ENCODE measurements at regions not wholly inside any gene's neighbourhood (a gene's known extent, or its start where the extent isn't known, plus 50 kb on each side); places are given as distances from the start of the nearest gene placed in this dataset.
"Not testable (repeated sequence)": the region's sequence is repeated elsewhere in the genome, so short reads cannot be mapped to it uniquely, and the experiment has no call there.

DNA sequence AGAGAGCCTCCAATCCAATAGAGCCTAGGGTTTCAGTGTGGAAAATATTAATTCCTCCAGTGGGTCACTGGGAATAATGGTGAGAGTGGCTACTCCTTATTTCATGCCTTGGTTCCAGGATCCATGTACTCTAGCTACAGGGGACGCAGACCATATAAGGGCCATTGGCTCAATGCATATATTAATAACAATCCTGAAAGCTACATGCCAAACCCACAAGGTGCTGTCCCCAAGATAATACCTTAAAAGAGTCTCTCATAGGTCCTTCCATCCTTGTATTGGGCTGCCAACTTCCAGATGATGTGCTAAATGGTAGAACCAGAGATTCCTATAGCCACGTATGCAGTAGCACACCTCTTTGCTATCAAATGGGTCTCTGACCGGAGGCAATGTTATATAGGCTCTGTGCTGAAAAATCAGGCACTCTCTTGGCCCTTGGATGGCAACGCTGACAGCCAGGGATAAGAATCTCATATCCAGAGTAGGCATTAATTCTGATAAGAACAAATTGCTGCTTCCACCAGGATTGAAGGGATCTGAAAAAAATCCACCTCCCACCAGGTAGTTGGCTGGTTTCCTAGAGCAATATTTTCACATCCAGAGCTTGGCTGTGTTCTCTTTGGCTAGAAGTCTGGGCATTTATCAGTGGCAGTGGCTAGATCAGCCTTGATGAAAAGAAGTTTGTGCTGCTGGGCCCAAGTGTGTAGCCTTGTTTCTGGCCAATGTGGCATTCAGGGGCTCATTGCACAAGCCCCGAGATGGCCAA, 218.1 kb upstream of the MGAT5 start:
- DNase-seq = no peak

GRCh38 chr2:134039912-134040581, 213.8 kb upstream of the MGAT5 start:
- DNase-seq = no peak

DNA sequence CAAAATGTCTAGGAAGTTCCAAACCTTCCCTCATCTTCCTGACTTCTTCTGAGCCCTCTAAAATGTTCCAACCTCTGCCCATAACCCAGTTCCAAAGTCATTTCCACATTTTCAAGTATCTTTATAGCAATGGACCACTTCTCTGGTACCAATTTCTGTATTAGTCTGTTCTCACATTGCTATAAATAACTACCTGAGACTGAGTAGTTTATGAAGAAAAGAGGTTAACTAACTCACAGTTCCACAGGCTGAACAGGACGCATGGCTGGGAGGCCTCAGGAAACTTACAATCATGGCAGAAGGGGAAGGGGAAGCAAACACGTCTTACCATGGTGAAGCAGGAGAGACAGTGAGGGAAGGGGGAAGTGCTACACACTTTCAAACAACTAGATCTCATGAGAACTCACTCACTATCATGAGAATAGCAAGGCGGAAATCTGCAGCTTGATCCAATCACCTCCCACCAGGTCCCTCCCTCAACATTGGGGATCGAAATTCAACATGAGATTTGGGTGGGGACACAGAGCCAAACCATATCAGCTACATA, 213.2 kb upstream of the MGAT5 start:
- DNase-seq = not testable (repeated sequence)

- no peak for DNase-seq
Measured at GRCh38 chr2:134041877-134042276, 212.0 kb upstream of the MGAT5 start.

DNA sequence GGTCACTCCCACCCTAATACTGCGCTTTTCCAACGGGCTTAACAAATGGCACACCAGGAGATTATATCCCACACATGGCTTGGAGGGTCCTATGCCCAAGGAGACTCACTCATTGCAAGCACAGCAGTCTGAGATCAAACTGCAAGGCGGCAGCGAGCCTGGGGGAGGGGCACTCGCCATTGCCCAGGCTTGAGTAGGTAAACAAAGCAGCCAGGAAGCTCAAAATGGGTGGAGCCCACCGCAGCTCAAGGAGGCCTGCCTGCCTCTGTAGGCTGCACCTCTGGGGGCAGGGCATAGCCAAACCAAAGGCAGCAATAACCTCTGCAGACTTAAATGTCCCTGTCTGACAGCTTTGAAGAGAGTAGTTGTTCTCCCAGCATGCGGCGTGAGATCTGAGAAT, 210.8 kb upstream of the MGAT5 start:
- not testable (repeated sequence) for DNase-seq

GRCh38 chr2:134052173-134052572, 201.7 kb upstream of the MGAT5 start:
- no peak for DNase-seq

GRCh38 chr2:134056173-134056572, 197.7 kb upstream of the MGAT5 start:
- no peak for DNase-seq

DNA sequence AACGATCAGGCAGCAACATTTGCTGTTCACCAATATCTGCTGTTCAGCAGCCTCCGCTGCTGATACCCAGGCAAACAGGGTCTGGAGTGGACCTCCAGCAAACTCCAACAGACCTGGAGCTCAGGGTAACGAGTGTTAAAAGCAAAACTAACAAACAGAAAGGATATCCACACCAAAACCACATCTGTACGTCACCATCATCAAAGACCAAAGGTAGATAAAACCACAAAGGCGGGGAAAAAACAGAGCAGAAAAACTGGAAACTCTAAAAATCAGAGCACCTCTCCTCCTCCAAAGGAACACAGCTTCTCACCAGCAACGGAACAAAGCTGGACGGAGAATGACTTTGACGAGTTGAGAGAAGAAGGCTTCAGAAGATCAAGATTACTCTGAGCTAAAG, 192.8 kb upstream of the MGAT5 start:
- not testable (repeated sequence) for DNase-seq

GRCh38 chr2:134062235-134062634, 191.6 kb upstream of the MGAT5 start:
- DNase-seq = not testable (repeated sequence)

DNA sequence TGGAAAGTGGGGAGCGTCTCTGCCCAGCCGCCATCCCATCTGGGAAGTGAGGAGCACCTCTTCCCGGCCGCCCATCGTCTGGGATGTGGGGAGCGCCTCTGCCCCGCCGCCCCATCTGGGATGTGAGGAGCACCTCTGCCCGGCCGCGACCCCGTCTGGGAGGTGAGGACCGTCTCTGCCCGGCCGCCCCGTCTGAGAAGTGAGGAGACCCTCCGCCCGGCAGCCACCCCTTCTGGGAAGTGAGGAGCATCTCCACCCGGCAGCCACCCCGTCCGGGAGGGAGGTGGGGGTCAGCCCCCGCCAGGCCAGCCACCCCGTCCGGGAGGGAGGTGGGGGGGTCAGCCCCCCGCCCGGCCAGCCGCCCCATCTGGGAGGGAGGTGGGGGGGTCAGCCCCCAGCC, 190.0 kb upstream of the MGAT5 start:
- DNase-seq = not testable (repeated sequence)

DNA sequence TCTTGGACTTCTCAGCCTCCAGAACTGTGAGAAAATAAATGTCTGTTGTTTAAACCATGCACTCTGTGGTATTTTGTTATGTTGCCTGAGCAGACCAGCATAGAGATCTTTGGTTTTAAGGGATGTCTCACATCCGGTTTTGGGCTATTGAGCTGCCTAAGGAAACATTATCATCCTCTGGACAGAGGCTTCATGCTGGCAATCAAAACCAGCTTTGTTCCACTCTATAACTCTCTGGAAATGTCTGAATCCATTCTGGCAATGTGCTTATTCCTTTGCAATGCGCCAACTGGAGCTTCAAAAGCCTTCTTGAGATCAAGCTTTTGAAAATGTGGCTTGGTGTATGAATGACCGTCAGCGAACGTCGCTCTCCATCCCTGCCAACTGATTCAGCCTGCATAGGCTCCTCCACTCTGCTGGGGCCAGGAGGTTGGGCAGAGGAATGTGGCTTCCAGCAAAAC, 183.6 kb upstream of the MGAT5 start:
- DNase-seq = no peak

GRCh38 chr2:134072341-134072740, 181.5 kb upstream of the MGAT5 start:
- no peak for DNase-seq

GRCh38 chr2:134073023-134073422, 180.8 kb upstream of the MGAT5 start:
- DNase-seq = no peak

GRCh38 chr2:134074619-134075018, 179.3 kb upstream of the MGAT5 start:
- no peak for DNase-seq

DNA sequence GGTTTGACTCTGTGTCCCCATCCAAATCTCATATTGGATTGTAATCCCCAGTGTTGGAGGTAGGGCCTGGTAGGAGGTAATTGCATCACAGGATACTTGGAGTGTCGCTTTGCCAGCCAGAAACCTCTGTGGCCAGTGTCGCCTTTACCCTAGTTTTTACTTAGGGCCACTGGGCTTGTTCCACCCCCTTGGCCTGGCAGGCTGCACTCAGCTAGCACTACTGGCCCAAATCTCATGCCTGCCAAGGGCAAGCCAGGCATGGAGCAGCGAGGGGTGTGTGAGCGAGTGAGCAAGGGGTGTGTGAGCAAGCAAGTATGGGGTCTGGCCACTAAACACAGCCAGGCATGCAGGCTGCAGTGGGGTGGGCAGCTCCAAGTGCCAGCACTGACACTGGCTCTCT, 178.7 kb upstream of the MGAT5 start:
- DNase-seq = no peak

DNA sequence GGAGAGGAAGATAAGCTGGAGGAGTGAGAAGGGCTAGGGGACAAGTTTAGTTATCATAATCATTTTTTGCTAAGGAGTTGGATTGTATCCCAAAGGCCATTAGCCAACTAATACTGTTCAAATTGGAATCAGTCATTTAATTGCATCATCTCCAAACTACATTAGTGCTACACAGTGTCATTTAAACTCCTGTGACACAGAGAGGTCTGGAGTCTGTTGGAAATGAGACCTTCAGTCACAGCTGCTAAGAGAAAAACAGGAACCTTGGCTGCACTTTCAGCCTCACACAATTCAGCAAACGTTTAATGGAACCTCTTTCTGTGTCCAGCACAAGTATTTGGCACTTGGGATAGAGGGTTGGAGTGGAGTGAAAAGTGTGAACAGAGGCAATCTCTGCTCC, 175.5 kb upstream of the MGAT5 start:
- DNase-seq = no peak

- no peak for DNase-seq
Measured at GRCh38 chr2:134079373-134079772, 174.5 kb upstream of the MGAT5 start.

DNA sequence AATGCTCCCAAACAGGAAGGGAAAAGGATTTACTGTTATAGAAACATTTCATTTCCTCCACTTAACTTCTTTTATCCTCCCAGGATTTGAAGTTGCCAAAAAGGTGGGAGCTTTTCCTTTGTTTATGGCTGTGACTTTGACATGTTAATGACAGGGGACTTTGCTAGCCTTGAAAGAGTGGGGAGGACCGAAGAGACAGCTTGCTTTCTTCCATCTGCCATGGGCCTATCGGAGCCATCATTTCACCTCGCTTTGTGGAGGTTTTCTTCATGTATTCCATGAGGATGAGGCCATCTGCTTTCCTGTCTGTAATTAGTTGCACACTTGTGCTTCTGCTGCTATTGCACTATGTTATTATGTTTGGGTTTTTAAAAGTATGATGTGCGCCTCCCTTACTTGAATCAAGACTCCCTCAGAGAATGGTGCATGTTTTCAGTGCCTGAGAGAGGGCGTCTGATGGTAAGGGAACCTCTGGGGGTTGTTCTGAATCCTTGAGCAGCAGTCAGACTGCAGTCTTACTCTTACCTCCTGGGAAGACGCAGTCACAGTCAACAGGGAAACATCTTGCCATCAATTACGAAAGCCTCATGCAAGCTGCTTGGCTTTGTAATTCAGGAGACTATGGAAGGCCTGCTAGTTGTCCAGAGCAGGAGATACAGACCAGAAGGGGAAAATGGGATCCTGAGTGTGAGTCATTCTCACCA, 173.3 kb upstream of the MGAT5 start:
- DNase-seq = no peak

DNA sequence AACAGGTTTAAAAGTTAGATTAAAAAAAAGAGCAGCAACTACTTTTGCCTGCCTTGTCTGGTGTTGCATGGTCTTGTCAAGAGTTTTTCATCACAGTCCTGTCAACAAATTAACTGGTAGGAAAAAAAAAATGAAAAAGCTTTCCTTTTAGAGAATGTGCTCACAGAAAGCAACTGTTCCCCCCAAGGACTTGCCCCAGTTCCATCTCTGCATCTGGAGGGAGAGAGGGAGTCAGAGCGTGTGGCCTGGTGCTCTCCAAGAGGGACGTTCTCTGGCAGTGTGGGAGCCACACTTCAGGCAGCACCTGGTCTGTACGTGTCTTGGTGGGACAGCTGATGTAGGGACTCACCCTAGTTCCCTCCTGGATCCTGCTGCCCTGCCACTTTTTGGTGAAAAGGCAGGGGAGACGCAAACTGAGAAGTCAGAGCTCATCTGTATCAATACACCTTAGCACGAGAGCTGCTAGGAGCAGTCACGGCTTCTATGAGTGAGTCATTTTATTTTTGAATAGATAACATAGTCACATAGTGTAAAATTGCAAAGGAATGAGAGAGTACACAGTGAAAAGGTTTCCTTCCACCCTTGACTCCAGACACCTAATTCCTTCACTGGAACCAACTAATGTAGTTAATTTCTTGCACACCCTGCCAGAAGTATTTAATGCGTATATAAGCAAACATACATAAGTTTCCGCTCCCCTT, 172.5 kb upstream of the MGAT5 start:
- no peak for DNase-seq

DNA sequence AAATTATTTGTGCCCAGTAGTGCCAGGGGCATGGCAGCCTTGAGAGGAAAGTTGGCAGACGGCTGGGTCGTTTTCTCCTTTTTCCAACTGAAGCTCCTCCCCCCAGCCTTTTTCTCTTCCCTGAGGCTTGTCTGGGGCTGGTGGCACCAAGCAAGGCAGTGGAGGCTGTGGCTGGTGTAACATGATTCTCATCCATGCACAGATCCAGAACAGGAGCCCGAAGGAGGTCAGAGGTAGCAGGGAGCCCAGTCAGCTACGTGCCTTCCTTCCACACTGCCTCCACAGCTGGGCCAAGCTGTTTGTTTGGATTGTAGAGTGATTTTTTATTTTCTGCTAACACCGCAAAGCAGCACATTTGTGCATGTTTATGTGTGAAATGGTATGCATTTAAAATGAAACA, 170.3 kb upstream of the MGAT5 start:
- DNase-seq = no peak

- DNase-seq = no peak
Measured at GRCh38 chr2:134086594-134087219, 167.2 kb upstream of the MGAT5 start.

DNA sequence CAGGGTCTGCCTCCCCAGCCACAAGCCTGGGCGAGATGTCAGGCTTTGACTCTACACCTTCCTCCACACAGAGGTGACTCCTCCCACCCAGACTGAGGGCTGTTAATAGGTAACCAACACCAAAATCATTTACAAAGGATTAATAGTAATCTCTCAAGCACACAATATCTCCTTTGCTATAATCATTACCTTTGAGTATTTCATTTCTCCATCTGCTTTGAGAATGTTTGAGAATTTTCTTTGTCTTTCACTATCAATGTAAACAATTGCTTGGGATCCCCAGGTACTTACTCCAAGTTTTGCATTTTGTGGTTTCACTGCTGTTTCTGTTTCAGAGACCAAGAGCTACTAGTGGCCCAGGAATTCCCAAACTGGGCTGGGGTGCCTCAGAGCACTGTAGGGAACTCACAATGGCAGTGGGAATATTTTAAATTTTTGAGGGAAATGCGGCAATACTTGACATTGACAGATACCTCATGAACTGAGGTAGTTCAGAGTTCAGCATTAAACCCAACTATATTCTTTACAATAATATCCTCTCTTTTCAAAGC, 166.4 kb upstream of the MGAT5 start:
- DNase-seq = no peak

Measured in NCI-H1417 (cell line).